HCT116 (cell line): ENCODE measurements at regions not wholly inside any gene's neighbourhood (a gene's known extent, or its start where the extent isn't known, plus 50 kb on each side); places are given as distances from the start of the nearest gene placed in this dataset.

ENCODE experiments used
- ATAC-seq: fragments of 200-7000 bp; cut with Tn5 transposase; 2 replicates; pipeline ENCODE4 v1.9.1; 2020; ENCODE audit warnings: mild to moderate bottlenecking, moderate library complexity
- BruUV-seq: library from RNA; stranded (reverse); fragments of 400-500 nt; replicated peaks from 2 replicates; lab custom pipeline; 2021; lab: Mats Ljungman, UMichigan
- CTCF ChIA-PET: fragments of 300-600 bp; sonication (Branson Sonifier 250); formaldehyde crosslinking; loops from one replicate; lab custom pipeline; 2021; ENCODE audit warnings: antibody characterized with exemption; lab: Charles Lee
- POLR2A ChIA-PET: fragments of 300-600, 350-600 bp; sonication (Branson Sonifier 250); formaldehyde crosslinking; loops from one replicate; lab custom pipeline; 2021; ENCODE audit warnings: antibody characterized with exemption; lab: Charles Lee
- RAD21 ChIA-PET, 2 experiments: fragments of 300-600 bp; sonication (Branson Sonifier 250); formaldehyde crosslinking; loops; one replicate each; lab custom pipeline; 2023; ENCODE audit warnings: low total read pairs in 2 of 2; ENCODE audit not compliant: uncharacterized antibody in 2 of 2, unreplicated experiment in 2 of 2, low non-redundant PET in 1 of 2; lab: Charles Lee
- DNase-seq: peaks from one replicate; pipeline ENCODE4 v3.0.0-alpha.2; 2010; ENCODE audit warnings: low read depth, low spot score
- H2AFZ ChIP-seq: fragments of 200-600 bp; shearing (Covaris generic), sonication (generic); 2 replicates; pipeline ENCODE4 v1.6.1; 2017; ENCODE audit warnings: low read depth, mixed run types, mixed read lengths, antibody characterized with exemption, low read length; ENCODE audit not compliant: poor library complexity, severe bottlenecking
- H3K27ac ChIP-seq: 2 replicates; pipeline ENCODE4 v1.5.1; 2012; ENCODE audit warnings: low read depth, low read length
- H3K27me3 ChIP-seq: fragments of 200-600 bp; sonication (generic); 2 replicates; pipeline ENCODE4 v1.6.1; 2016; ENCODE audit warnings: mixed run types, low read length, mixed read lengths; ENCODE audit not compliant: insufficient read depth
- H3K36me3 ChIP-seq, 2 experiments: fragments of 200-500 bp in 1 of 2; fragments of 200-600 bp in 1 of 2; sonication (Bioruptor generic) in 1 of 2; sonication (generic) in 1 of 2; 2 replicates each; pipeline versions ENCODE4 v1.5.1 to v1.6.1; 2014 to 2016; ENCODE audit warnings: low read length in 2 of 2, inconsistent platforms in 1 of 2, mixed read lengths in 1 of 2, mixed run types in 1 of 2; ENCODE audit not compliant: insufficient read depth in 2 of 2, control insufficient read depth in 1 of 2
- H3K4me1 ChIP-seq, 2 experiments: fragments of 200-600 bp in 1 of 2; sonication (generic) in 1 of 2; 2 replicates each; pipeline versions ENCODE4 v1.5.1 to v1.6.1; 2012 to 2017; ENCODE audit warnings: low read length in 2 of 2, inconsistent platforms in 1 of 2, mild to moderate bottlenecking in 1 of 2, mixed read lengths in 1 of 2, mixed run types in 1 of 2, moderate library complexity in 1 of 2; ENCODE audit not compliant: insufficient read depth in 2 of 2, control insufficient read depth in 1 of 2
- H3K4me2 ChIP-seq: fragments of 200-600 bp; sonication (generic); 2 replicates; pipeline ENCODE4 v1.6.1; 2017; ENCODE audit warnings: mixed run types, low read length, mixed read lengths
- H3K4me3 ChIP-seq, 2 experiments: fragments of 200-600 bp in 1 of 2; sonication (generic) in 1 of 2; replicated peaks in 1 of 2; 2 replicates each; pipeline ENCODE4 v1.5.1; 2011 to 2016; ENCODE audit warnings: low read length in 2 of 2, control low read depth in 1 of 2, low read depth in 1 of 2, mild to moderate bottlenecking in 1 of 2, mixed read lengths in 1 of 2, mixed run types in 1 of 2
- H3K79me2 ChIP-seq: fragments of 200-600 bp; sonication (generic); 2 replicates; pipeline ENCODE4 v1.6.1; 2017; ENCODE audit warnings: mild to moderate bottlenecking, mixed run types, low read length, moderate library complexity, mixed read lengths; ENCODE audit not compliant: insufficient read depth
- H3K9ac ChIP-seq: fragments of 200-600 bp; sonication (generic); 2 replicates; pipeline ENCODE4 v1.6.1; 2016; ENCODE audit warnings: low read length, mixed read lengths
- H3K9me2 ChIP-seq: fragments of 200-600 bp; sonication (generic), shearing (Covaris generic); 2 replicates; pipeline ENCODE4 v1.6.1; 2017; ENCODE audit warnings: mixed run types, mild to moderate bottlenecking, moderate library complexity; ENCODE audit not compliant: insufficient read depth
- H3K9me3 ChIP-seq, 2 experiments: fragments of 200-500 bp in 1 of 2; fragments of 200-600 bp in 1 of 2; sonication (Bioruptor generic) in 1 of 2; sonication (generic) in 1 of 2; 2 replicates each; pipeline ENCODE4 v1.6.1; 2014 to 2017; ENCODE audit warnings: low read length in 2 of 2, mixed read lengths in 2 of 2, inconsistent platforms in 1 of 2, low read depth in 1 of 2, mild to moderate bottlenecking in 1 of 2, mixed run types in 1 of 2, moderate library complexity in 1 of 2; ENCODE audit not compliant: control insufficient read depth in 1 of 2, insufficient read depth in 1 of 2
- H4K20me1 ChIP-seq: fragments of 200-600 bp; sonication (generic), shearing (Covaris generic); 2 replicates; pipeline ENCODE4 v1.6.1; 2017; ENCODE audit warnings: mixed run types, mild to moderate bottlenecking, moderate library complexity; ENCODE audit not compliant: insufficient read depth
- ATF3 ChIP-seq: IDR thresholded peaks from 2 replicates; pipeline ENCODE4 v1.6.1; 2012
- CBX3 ChIP-seq: IDR thresholded peaks from 2 replicates; pipeline ENCODE4 v1.6.1; 2012; ENCODE audit warnings: low read depth
- CEBPB ChIP-seq: IDR thresholded peaks from 2 replicates; pipeline ENCODE4 v1.6.1; 2012; ENCODE audit warnings: low read depth
- EGR1 ChIP-seq: IDR thresholded peaks from 2 replicates; pipeline ENCODE4 v1.6.1; 2012; ENCODE audit warnings: low read depth
- ELF1 ChIP-seq: IDR thresholded peaks from 2 replicates; pipeline ENCODE4 v1.6.1; 2012; ENCODE audit warnings: low read depth, borderline replicate concordance
- EZH2 ChIP-seq: fragments of 200-600 bp; sonication (generic); IDR thresholded peaks from 2 replicates; pipeline ENCODE4 v1.6.1; 2017; ENCODE audit warnings: antibody characterized with exemption, mixed run types
- FOSL1 ChIP-seq: IDR thresholded peaks from 2 replicates; pipeline ENCODE4 v1.6.1; 2012; ENCODE audit warnings: low read depth
- JUND ChIP-seq: IDR thresholded peaks from 2 replicates; pipeline ENCODE4 v1.6.1; 2012
- MAX ChIP-seq: IDR thresholded peaks from 2 replicates; pipeline ENCODE4 v1.6.1; 2012
- POLR2AphosphoS5 ChIP-seq: IDR thresholded peaks from 2 replicates; pipeline ENCODE4 v1.6.1; 2011; ENCODE audit warnings: mild to moderate bottlenecking, low read depth, low read length, moderate library complexity
- RAD21 ChIP-seq: IDR thresholded peaks from 2 replicates; pipeline ENCODE4 v1.6.1; 2012; ENCODE audit warnings: low read depth, mild to moderate bottlenecking
- SP1 ChIP-seq: IDR thresholded peaks from 2 replicates; pipeline ENCODE4 v1.6.1; 2012; ENCODE audit warnings: low read depth
- TCF7L2 ChIP-seq: IDR thresholded peaks from 2 replicates; pipeline ENCODE4 v1.7.0; 2011; ENCODE audit warnings: borderline replicate concordance, inconsistent platforms; ENCODE audit not compliant: insufficient read depth, insufficient read length; ENCODE audit errors: extremely low read depth
- ZFX ChIP-seq: fragments of 450-650 bp; IDR thresholded peaks from 2 replicates; pipeline ENCODE4 v1.6.1; 2017
- ZNF274 ChIP-seq: fragments of 200-500 bp; sonication (Bioruptor generic); IDR thresholded peaks from 2 replicates; pipeline ENCODE4 v1.6.1; 2014; ENCODE audit warnings: mild to moderate bottlenecking, low read depth, low read length, inconsistent platforms
- intact Hi-C: fragments of 100-400 bp; cut with micrococcal nuclease; formaldehyde crosslinking; loops from 2 replicates; pipeline ENCODE4 v1.10.0; 2022

GRCh38 chrX:113804291-113804690, 779.6 kb upstream of the HTR2C start:
- DNase-seq = no peak
- no peak for TF ChIP-seq ZNF274
- TF ChIP-seq ZFX = no peak
- no peak for TF ChIP-seq ELF1
- TF ChIP-seq EGR1 = no peak
- TF ChIP-seq FOSL1 = no peak
- TF ChIP-seq POLR2AphosphoS5 = no peak
- no peak for TF ChIP-seq JUND
- no peak for TF ChIP-seq TCF7L2
- TF ChIP-seq SP1 = no peak
- no peak for TF ChIP-seq CBX3
- TF ChIP-seq RAD21 = no peak
- TF ChIP-seq CEBPB = no peak
- TF ChIP-seq EZH2 = no peak
- TF ChIP-seq MAX = no peak
- no peak for TF ChIP-seq ATF3
- intact Hi-C loops = no loop called here
- H4K20me1 ChIP-seq = no peaks in the 10 kb centered on the region
- ChIA-PET RAD21 (no interaction called here), POLR2A (no interaction called here), CTCF (no interaction called here)
- no peaks in the 10 kb centered on the region for H3K27me3 ChIP-seq
- no peak overlapping the region for H3K4me2 ChIP-seq
- H3K4me1 ChIP-seq = no peaks in the 10 kb centered on the region
- H3K9me2 ChIP-seq = no peaks in the 10 kb centered on the region
- H3K79me2 ChIP-seq = no peaks in the 10 kb centered on the region
- H3K9ac ChIP-seq = no peak overlapping the region
- no peaks in the 10 kb centered on the region for H3K36me3 ChIP-seq
- ATAC-seq = no peak
- no peak overlapping the region for H3K4me3 ChIP-seq
- no TSS peak for BruUV-seq
- no peaks in the 10 kb centered on the region for H3K9me3 ChIP-seq
- H2AFZ ChIP-seq = no peak overlapping the region
- no peak overlapping the region for H3K27ac ChIP-seq
